Transverse colon (tissue), 4 donors: ENCODE measurements at regions not wholly inside any gene's neighbourhood (a gene's known extent, or its start where the extent isn't known, plus 50 kb on each side); places are given as distances from the start of the nearest gene placed in this dataset.

Experiments used
- DNase-seq: peaks from one replicate; pipeline ENCODE4 v3.0.0-alpha.2; 2019
- H3K27ac ChIP-seq, 4 donors: fragments of 200-600 bp; sonication (generic); 2 replicates each; pipeline ENCODE4 v1.5.1; 2016 to 2018; ENCODE audit warnings: inconsistent platforms in 4 of 4
- H3K27me3 ChIP-seq: fragments of 200-600 bp; sonication (generic); 2 replicates; pipeline ENCODE4 v1.5.1; 2017; ENCODE audit warnings: inconsistent platforms
- H3K36me3 ChIP-seq, 4 donors: fragments of 200-600 bp; sonication (generic); 2 replicates each; pipeline ENCODE4 v1.5.1; 2017 to 2019; ENCODE audit warnings: inconsistent platforms in 4 of 4
- H3K4me1 ChIP-seq, 4 donors: fragments of 200-600 bp; sonication (generic); 2 replicates each; pipeline ENCODE4 v1.5.1; 2017 to 2020; ENCODE audit warnings: inconsistent platforms in 4 of 4
- H3K4me3 ChIP-seq, 4 donors: fragments of 200-600 bp; sonication (generic); 1 replicate in 1 of 4; 2 replicates in 3 of 4; pipeline versions ENCODE4 v1.5.1 to v1.6.1; 2017 to 2019; ENCODE audit warnings: inconsistent platforms in 4 of 4
- H3K9me3 ChIP-seq, 2 donors: fragments of 200-600 bp; sonication (generic); 2 replicates each; pipeline ENCODE4 v1.5.1; 2017 to 2019; ENCODE audit warnings: inconsistent platforms in 2 of 2
- EP300 ChIP-seq: sonication (generic); formaldehyde crosslinking; IDR thresholded peaks from one replicate; pipeline ENCODE4 v1.6.1; 2017; ENCODE audit warnings: antibody characterized with exemption, low read depth
- POLR2A ChIP-seq: fragments of 450-650 bp; IDR thresholded peaks from one replicate; pipeline ENCODE4 v1.6.1; 2016; ENCODE audit warnings: antibody characterized with exemption, mild to moderate bottlenecking, moderate library complexity
- POLR2AphosphoS5 ChIP-seq, 3 donors: sonication (generic); formaldehyde crosslinking; IDR thresholded peaks; one replicate each; pipeline ENCODE4 v1.6.1; 2016; ENCODE audit warnings: antibody characterized with exemption in 3 of 3
- WGBS, 2 donors: methylation state at CpG; one replicate each; pipeline ENCODE4 v1.1.5; 2018; ENCODE audit warnings: low coverage in 1 of 2; 5-methylcytosine and 5-hydroxymethylcytosine counted together
- in situ Hi-C, 4 donors: fragments of 200-750 bp; cut with MboI; loops; one replicate each; pipeline versions ENCODE4 v1.15.0 to v1.15.1; 2017; ENCODE audit warnings: low sequenced_read_pairs in 3 of 4, low pct_ligation_motif_present in 1 of 4, low pct_unique_long_range_greater_than_20kb in 1 of 4
- intact Hi-C: fragments of 100-400 bp; cut with DNase I; formaldehyde crosslinking; loops from one replicate; pipeline ENCODE4 v1.15.1; 2023; ENCODE audit warnings: low total_unique reads
- TF ChIP-seq, protein P1 (sequence below), 5 experiments: fragments of 200-600 bp in 3 of 5; fragments of 450-650 bp in 2 of 5; sonication (generic) in 3 of 5; IDR thresholded peaks; 1 replicate in 2 of 5; 2 replicates in 3 of 5; pipeline ENCODE4 v1.5.1; 2016 to 2017; ENCODE audit warnings: antibody characterized with exemption in 5 of 5, inconsistent platforms in 3 of 5, mild to moderate bottlenecking in 2 of 5, moderate library complexity in 1 of 5

- Histone ChIP-seq H3K27ac (no peak overlapping the region), H3K4me3 (no peak overlapping the region), H3K9me3 (no peaks in the 10 kb centered on the region), H3K27me3 (no peaks in the 10 kb centered on the region), H3K36me3 (no peaks in the 10 kb centered on the region), H3K4me1 (no peaks in the 10 kb centered on the region)
- intact Hi-C loops (no loop called here), in situ Hi-C loops (no loop called here)
- TF ChIP-seq POLR2AphosphoS5 (IDR thresholded peaks at IDR 0.05) (no peak), POLR2A (no peak), EP300 (no peak)
- TF ChIP-seq, protein P1, sequence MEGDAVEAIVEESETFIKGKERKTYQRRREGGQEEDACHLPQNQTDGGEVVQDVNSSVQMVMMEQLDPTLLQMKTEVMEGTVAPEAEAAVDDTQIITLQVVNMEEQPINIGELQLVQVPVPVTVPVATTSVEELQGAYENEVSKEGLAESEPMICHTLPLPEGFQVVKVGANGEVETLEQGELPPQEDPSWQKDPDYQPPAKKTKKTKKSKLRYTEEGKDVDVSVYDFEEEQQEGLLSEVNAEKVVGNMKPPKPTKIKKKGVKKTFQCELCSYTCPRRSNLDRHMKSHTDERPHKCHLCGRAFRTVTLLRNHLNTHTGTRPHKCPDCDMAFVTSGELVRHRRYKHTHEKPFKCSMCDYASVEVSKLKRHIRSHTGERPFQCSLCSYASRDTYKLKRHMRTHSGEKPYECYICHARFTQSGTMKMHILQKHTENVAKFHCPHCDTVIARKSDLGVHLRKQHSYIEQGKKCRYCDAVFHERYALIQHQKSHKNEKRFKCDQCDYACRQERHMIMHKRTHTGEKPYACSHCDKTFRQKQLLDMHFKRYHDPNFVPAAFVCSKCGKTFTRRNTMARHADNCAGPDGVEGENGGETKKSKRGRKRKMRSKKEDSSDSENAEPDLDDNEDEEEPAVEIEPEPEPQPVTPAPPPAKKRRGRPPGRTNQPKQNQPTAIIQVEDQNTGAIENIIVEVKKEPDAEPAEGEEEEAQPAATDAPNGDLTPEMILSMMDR (IDR thresholded peaks at IDR 0.05) = no peak
- WGBS, 2 donors = 74 to 78% methylated on average over 3 to 6 of the region's 6 CpGs
- DNase-seq = no peak
These were observed 101.4 kb downstream of the ZNF365 start for GRCh38 chr10:62475551-62475950.

DNA sequence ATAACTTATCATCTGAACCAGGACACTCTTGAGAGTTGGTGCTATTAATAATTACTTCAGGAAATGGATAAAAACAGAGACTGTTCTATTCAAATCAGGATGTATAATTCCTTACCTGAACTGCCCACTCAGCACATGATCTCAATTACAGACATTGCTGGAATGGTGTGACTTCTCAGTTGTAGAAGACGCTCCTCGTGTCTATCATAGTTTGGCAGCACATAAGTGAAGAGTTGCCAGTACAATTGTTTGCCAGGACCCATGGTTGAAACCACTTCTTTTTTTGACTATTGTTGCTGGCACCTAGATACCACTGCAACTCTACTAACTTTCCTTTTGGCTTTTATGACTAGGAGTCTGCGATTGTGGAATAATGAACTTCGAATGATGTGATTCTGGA is 105.4 kb downstream of the ZNF365 start:
- Histone ChIP-seq H3K4me3 (no peak overlapping the region), H3K27ac (no peak overlapping the region), H3K36me3 (no peaks in the 10 kb centered on the region), H3K27me3 (no peaks in the 10 kb centered on the region), H3K4me1 (no peaks in the 10 kb centered on the region), H3K9me3 (no peaks in the 10 kb centered on the region)
- WGBS, 2 donors = 74 to 83% methylated on average over 4 of the region's 4 CpGs
- TF ChIP-seq POLR2AphosphoS5 (IDR thresholded peaks at IDR 0.05) (no peak), EP300 (no peak)
- TF ChIP-seq, protein P1 (IDR thresholded peaks at IDR 0.05) = no peak
- intact Hi-C loops (no loop called here), in situ Hi-C loops (no loop called here)
- DNase-seq = no peak

DNA sequence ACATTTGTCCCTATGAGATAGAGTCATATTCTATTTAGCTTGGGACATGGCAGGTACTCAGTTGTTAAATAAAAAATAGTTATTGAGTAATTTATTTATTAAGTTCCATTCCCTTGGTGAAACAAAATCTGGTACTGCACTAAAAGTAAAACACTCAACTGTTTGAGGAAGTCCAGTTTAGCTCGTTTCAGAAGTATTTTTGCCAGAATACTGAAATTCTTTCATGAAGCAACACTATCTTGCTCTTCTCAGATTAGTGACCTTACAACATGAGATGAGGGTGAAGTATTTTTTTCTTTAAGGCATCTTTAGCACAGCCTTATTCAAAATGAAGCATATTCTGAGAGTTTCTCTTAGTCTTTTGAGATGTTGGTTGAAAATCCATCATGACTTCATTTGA is 106.0 kb downstream of the ZNF365 start:
- H3K4me3 ChIP-seq = no peak overlapping the region
- H3K36me3 ChIP-seq = no peaks in the 10 kb centered on the region
- 9 to 18% methylated on average over 1 of the region's 1 CpG for WGBS, 2 donors
- no peaks in the 10 kb centered on the region for H3K27me3 ChIP-seq
- no peaks in the 10 kb centered on the region for H3K4me1 ChIP-seq
- H3K9me3 ChIP-seq = no peaks in the 10 kb centered on the region
- in situ Hi-C loops (no loop called here), intact Hi-C loops (no loop called here)
- H3K27ac ChIP-seq = no peak overlapping the region
- TF ChIP-seq POLR2AphosphoS5 (IDR thresholded peaks at IDR 0.05) (no peak), EP300 (no peak), POLR2A (no peak)
- TF ChIP-seq, protein P1 (IDR thresholded peaks at IDR 0.05) = no peak
- no peak for DNase-seq

GRCh38 chr10:62482581-62482980 is 108.4 kb downstream of the ZNF365 start:
- intact Hi-C loops = no loop called here
- in situ Hi-C loops = no loop called here

More at GRCh38 chr10:62482581-62482980, 108.4 kb downstream of the ZNF365 start:
- Histone ChIP-seq H3K4me1 (no peaks in the 10 kb centered on the region), H3K4me3 (no peak overlapping the region), H3K27me3 (no peaks in the 10 kb centered on the region), H3K27ac (no peak overlapping the region), H3K36me3 (no peaks in the 10 kb centered on the region), H3K9me3 (no peaks in the 10 kb centered on the region)
- DNase-seq = no peak
- 67 to 70% methylated on average over 1 of the region's 1 CpG for WGBS, 2 donors
- TF ChIP-seq POLR2AphosphoS5 (IDR thresholded peaks at IDR 0.05) (no peak), POLR2A (no peak), EP300 (no peak)
- TF ChIP-seq, protein P1 (IDR thresholded peaks at IDR 0.05) = no peak
